GM13976 (cell line): ENCODE measurements at regions not wholly inside any gene's neighbourhood (a gene's known extent, or its start where the extent isn't known, plus 50 kb on each side); places are given as distances from the start of the nearest gene placed in this dataset.

Source experiments
- DNase-seq: peaks from one replicate; pipeline ENCODE4 v3.0.0; 2012; ENCODE audit warnings: low spot score
- CTCF ChIP-seq: IDR thresholded peaks from 2 replicates; pipeline ENCODE4 v1.5.1; 2012; ENCODE audit warnings: borderline replicate concordance, mild to moderate bottlenecking; ENCODE audit not compliant: insufficient read depth; ENCODE audit errors: extremely low read depth, missing control alignments, control extremely low read depth
- in situ Hi-C: fragments of 300-500 bp; cut with MboI; formaldehyde crosslinking; loops from one replicate; pipeline ENCODE4 v1.12.0; 2022; ENCODE audit warnings: low sequenced_read_pairs, mixed read lengths, inconsistent platforms; ENCODE audit not compliant: unreplicated experiment

- no peak for DNase-seq
- in situ Hi-C loops = loop anchor here (25.0 kb wide), 4 partner anchors 262 to 1087 kb away; no protein-coding TSS in a partner anchor
- no peak for TF ChIP-seq CTCF
Measured at GRCh38 chr6:53974941-53975340, 136.3 kb upstream of the MLIP start.

- TF ChIP-seq CTCF = no peak
- in situ Hi-C loops = loop anchor here (25.0 kb wide), 4 partner anchors 261 to 1086 kb away; no protein-coding TSS in a partner anchor
- no peak for DNase-seq
Measured at GRCh38 chr6:53975941-53976615, 135.2 kb upstream of the MLIP start.

- DNase-seq = no peak
- TF ChIP-seq CTCF = no peak
- in situ Hi-C loops = loop anchor here (25.0 kb wide), 4 partner anchors 260 to 1085 kb away; no protein-coding TSS in a partner anchor
Measured at GRCh38 chr6:53977551-53977950, 133.7 kb upstream of the MLIP start.

GRCh38 chr6:53979468-53980067 lies 131.7 kb upstream of the MLIP start:
- DNase-seq = peak; percentile 30
- in situ Hi-C loops = loop anchor here (25.0 kb wide), 4 partner anchors 258 to 1083 kb away; no protein-coding TSS in a partner anchor
- peak; percentile 52 for TF ChIP-seq CTCF

GRCh38 chr6:53982366-53983050 lies 128.7 kb upstream of the MLIP start:
- no peak for TF ChIP-seq CTCF
- no peak for DNase-seq
- in situ Hi-C loops = loop anchor here (25.0 kb wide), 4 partner anchors 255 to 1080 kb away; no protein-coding TSS in a partner anchor

DNA sequence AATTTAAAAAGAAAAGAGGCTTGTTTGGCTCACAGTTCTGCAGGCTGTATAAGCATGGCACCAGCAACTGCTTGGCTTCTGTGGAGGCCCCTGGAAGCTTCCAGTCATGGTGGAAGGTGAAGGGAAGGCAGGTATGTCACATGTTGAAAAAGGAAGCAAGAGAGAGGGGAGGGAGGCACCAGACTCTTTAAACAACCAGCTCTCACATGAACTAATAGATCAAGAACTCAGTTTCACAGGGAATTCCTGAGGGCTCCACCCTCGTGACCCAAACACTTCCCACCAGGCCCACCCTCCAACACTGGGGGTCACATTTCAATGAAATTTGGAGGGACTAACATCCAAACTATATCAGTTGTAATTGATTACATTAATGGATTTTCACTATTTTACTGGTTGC lies 127.9 kb upstream of the MLIP start:
- no peak for DNase-seq
- no peak for TF ChIP-seq CTCF
- in situ Hi-C loops = loop anchor here (25.0 kb wide), 4 partner anchors 254 to 1079 kb away; no protein-coding TSS in a partner anchor
